Stimulated activated CD4-positive, alpha-beta T cell treated with anti-CD3 and anti-CD28 coated beads, TNF-alpha, amount 100 ng/mL, for 48 hours (primary cell): ENCODE measurements at regions not wholly inside any gene's neighbourhood (a gene's known extent, or its start where the extent isn't known, plus 50 kb on each side); places are given as distances from the start of the nearest gene placed in this dataset.
A peak's percentile ranks its signal among the peaks of the same experiment; 100 is the strongest.

Experiments used
- DNase-seq, 3 donors: peaks; one replicate each; pipeline ENCODE4 v3.0.0-alpha.2; 2020; ENCODE audit warnings: low read depth in 3 of 3

DNA sequence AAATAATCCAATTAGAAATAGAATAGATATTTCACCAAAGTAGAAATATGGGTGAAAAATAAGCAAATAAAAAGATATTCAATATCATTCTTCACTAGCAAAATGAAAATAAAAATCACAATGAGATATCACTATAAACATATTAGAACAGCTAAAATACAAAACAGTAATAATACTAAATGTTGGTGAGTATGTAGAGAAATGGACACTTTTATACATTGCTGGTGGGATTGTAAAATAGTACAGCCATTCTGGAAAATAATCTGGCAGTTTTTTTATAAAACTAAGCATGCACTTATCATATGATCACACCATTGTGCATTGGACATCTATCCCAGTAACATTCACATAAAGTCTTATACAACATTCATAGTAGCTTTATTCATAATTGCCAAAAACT is 320.2 kb upstream of the OR4E1 start:
- no peak for DNase-seq

DNA sequence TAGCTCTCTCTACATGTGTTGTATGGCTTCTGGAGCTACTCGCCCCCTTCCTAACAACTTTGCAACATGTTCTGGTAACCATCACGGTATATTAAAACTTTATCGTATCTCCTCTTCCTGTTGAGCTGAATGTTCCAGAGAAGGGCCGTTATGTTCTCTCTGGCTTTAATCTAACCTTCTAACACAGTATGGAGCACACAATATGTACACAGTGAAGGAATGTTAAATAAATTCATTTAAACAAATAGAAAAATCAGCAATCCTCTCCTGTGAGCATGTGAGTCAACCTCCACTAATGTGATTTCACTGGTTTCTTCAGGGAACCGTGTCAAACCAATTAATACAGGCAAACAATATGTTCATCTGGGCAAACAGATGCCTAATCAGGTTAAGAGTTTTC is 319.5 kb upstream of the OR4E1 start:
- no peak for DNase-seq

DNA sequence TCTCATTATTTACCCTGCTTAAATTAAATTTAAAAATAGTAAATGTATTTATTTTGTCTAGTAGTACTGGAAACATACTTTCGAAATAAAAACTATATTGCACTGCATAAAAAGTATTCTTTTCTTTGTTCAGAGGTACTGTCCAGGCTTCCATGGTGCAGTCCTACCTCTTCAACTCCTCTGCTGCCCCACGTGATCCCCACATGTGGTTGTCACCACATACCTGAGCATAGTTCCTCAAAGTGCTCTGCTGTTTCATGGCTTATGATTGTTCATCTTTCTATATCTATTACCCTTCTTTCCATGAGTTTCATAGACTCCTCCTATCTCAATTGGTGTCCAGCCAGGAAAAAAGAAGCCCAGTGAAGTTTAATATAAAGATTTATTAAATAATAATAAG is 317.5 kb upstream of the OR4E1 start:
- no peak for DNase-seq

DNA sequence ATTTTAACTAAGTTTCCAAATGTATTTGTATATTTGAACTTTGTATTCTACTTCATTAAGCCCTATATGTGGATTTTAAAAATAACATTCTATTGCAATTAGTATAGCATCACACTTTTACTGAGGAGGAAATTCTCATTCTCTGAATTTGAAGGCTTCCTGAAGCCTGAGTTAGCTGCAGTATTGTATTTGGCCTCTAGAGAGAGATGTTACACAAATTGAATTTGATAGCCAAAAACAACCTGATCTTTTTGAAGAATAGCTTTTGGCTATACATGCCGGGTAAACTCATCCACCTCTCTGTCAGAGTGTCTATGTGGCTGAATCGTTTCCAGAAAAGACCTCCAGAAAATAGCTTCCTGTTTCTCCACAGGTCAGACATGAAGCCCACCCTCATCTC is 316.5 kb upstream of the OR4E1 start:
- no peak for DNase-seq

DNA sequence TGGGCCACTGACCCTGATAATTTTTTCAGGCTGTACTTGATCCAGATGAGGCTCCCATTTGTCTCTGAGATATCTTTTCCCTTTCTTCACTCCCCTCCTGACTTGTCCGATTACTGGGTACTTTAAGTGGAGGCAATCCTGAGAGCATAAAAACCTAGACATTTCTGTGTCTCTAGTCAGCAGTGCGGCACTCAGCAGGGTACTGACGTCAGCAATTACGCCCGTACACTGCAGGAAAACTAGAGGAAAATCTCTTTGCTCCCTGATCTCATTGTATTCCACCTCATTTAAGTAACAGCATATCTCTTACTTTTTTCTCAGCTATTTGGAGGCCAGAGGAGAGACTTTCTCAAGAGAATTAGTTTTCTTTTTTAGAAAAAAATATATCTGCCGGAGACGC is 315.5 kb upstream of the OR4E1 start:
- no peak for DNase-seq

DNA sequence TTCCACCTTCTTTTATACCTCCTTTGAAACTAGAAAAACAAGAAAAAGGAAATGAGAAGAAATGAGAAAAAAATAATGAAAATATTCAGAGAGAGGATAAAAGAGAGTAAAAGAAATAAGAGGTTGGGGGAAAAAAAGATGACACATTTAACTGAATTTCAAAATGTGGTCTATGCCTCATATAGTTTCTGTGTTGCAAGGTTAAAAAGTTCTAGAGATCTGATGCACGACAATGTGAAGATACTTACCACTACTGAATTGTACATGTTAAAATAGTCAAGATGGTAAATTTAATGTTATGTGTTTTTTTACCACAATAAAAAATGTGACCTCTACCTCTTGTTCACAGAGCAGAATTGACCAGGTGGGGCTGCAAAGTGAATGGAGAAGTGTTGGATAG is 314.8 kb upstream of the OR4E1 start:
- DNase-seq = no peak

DNA sequence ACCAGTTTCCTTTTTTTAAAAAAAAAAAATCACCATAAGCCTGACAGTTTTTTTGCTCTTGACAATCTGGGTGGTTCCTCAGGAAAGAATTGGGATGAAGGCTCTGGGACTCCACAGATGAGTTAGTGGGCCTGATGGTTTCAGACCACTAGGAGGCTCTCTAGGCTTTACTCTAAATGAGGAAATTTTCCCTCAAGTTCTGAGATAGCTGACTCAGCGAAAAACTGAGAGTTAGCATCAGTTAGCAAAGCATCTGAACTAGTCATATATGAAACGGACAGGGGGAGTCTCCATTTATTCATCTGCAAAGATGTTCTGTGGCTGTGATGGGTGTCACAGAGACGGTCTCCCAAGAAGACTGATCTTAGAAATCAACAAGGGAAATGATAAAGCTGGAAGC is 314.3 kb upstream of the OR4E1 start:
- no peak for DNase-seq

DNA sequence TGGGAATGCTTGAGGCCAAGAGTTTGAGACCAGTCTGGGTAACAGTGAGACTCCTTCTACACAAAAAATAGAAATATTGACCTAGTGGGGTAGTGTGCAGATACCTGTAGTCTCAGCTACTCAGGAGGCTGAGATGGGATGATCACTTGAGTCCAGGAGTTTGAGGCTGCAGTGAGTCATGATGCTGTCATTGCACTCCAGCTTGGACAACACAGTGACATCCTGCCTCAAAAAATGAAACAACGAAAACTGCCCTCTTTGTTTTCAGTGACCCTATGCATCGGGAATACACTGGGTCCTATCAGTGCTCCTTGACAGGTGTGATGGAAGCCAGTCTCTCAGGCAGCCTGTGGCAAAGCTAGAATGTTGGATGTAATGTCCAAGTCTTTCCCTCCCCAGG is 311.5 kb upstream of the OR4E1 start:
- no peak for DNase-seq

DNA sequence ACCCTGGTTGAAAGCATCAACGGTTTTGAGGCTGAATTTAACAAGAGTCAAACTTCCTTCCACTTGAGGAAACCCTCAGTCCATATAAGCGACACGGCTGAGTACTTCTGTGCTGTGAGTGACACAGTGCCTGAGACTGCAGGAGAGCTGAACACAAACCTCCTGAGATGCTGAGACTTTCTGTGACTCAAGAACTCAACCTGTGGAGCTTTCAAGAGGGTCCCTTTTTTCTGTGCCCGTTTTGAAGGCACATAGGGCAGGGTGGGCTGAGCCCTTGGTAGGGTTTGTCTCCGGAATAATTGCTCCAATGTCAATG is 305.3 kb upstream of the OR4E1 start:
- no peak for DNase-seq

DNA sequence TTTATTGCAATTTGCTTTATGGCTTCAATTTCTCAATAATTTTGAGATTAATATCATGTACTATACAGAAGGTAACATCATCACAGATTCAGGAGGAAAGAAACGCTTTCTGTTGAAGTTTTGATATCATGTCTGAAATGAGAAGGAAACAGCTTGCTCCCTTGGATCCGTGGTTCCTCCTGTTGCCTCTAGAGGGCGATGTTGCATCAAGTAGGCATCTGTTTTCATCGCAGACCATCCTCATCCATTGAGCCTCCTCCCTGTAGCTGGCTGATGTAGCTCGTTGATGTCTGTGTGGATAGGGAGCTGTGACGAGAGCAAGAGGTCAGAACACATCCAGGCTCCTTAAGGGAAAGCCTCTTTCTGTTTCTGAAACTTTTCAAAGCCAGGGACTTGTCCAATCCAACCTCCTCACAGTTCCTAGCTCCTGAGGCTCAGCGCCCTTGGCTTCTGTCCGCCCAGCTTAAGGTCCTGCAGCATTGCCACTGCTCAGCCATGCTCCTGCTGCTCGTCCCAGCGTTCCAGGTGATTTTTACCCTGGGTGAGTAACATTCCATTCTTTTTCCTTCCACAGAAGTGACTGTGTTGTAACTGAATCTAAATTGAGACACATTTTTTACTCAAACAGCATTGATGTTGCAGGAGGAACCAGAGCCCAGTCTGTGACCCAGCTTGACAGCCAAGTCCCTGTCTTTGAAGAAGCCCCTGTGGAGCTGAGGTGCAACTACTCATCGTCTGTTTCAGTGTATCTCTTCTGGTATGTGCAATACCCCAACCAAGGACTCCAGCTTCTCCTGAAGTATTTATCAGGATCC is 304.8 kb upstream of the OR4E1 start:
- DNase-seq = peak; percentile 24 to 53 (median 30)

DNA sequence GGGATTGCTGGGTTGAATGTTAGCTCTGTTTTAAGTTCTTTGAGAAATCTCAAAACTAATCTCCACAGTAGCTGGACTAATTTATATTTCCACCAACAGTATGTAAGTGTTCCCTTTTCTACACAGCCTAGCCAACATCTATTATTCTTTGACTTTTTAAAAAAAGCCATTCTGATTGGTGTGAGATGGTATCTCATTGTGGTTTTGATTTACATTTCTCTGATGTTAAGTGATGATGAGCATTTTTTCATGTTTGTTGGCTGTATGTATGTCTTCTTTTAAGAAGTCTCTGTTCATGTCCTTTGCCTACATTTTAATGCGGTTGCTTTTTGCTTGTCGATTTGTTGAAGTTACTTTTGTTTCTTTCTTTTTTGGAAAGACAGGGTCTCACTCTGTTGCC is 301.1 kb upstream of the OR4E1 start:
- no peak for DNase-seq

DNA sequence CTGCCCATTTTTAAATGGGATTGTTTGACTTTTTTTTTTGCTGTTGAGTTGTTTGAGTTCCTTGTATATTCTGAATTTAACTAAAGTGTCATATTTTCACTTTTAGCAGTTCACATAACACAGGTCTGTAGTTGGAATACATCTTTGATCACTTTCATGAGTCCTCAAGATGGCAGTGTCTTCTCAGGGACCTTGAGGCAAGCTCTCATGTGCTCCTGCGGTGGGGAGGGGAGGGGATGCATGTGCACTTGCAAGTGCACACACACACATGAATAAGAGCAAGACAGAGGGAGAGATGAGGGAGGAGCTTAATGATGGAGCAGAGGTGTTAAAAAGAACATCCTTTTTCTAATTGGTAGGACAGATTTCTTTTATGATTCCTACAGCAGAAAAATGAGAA is 291.4 kb upstream of the OR4E1 start:
- peak in 1 of 3 donors; percentile 47 for DNase-seq

DNA sequence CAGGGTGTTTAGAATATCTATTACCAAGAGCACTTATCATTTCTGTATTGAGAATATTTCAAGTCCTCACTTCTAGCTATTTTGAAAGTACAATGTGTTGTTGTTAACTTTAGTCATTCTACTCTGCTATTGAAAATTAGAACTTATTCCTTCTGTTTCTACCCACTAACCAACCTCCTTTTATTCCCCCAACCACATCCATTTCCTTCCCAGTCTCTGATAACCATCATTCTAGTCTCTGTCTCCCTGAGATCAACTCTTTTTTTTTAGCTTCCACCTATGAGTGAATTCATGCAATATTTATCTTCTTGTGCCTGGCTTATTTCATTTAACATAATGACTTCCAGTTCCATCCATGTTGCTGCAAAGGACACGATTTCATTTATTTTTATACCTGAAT is 290.6 kb upstream of the OR4E1 start:
- no peak for DNase-seq

DNA sequence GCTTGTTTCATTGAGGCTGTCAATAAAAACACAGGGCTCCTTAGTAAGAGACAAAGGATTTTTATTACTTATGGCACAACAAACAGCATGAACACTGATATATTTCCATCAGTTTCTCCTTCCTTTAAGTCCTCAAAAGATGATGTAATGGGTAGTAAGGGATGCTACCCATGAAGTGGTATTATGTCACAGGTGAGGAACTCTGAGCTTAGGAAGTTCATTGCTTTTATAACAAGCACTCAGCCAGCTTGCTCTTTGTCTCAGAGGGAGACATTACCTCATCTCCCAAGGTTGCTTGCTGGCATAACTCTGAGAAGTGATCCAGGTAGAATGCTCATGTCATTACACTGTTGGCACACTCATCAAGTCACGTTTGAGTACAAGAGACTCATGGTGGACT is 287.0 kb upstream of the OR4E1 start:
- DNase-seq = no peak

DNA sequence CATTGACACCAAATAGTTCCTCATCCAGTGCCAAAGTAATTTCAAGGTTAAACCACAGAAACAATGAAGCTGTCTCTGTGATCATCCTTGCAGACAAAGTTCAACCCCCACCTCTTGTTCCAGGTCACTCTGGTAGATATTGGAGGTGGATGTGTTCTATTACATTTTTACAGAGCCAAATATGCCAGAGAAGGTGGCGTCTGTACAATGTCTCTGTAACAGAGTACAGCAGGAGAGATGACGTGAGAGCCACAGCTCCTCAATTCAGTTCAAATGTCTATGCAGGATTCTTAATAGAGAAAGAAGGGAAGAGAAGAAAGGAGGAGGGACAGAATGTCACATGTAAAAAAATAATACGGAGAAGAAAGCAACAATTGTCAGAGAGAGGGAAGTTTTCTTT is 268.3 kb upstream of the OR4E1 start:
- DNase-seq = no peak

DNA sequence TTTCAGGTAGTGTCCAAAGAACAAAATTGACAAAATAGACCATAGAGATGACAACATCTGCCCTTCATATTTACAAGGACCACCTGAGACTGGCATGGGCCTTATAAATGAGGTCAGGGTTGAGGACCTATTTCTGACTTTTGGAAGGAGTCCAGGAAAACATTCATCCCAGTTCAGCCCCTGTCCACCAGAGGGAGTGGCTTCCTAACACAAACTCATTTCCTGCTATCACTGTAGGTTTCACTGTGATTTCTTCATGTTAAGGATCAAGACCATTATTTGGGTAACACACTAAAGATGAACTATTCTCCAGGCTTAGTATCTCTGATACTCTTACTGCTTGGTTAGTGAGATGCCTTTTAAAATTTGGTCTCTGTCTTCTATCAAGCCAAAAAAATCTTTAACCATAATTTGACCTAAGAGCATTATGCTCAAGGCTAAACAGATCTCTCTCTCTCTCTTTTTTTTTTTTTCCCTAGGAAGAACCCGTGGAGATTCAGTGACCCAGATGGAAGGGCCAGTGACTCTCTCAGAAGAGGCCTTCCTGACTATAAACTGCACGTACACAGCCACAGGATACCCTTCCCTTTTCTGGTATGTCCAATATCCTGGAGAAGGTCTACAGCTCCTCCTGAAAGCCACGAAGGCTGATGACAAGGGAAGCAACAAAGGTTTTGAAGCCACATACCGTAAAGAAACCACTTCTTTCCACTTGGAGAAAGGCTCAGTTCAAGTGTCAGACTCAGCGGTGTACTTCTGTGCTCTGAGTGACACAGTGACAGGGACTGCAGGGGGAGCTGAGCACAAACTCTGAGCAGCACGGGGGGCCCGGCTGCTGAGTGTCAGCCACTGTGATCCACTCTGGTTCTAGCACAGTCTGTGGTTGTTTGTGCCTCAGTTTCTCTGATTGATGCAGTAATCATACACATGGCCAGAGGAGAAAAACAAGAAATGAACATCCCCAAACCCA is 267.6 kb upstream of the OR4E1 start:
- DNase-seq = no peak

DNA sequence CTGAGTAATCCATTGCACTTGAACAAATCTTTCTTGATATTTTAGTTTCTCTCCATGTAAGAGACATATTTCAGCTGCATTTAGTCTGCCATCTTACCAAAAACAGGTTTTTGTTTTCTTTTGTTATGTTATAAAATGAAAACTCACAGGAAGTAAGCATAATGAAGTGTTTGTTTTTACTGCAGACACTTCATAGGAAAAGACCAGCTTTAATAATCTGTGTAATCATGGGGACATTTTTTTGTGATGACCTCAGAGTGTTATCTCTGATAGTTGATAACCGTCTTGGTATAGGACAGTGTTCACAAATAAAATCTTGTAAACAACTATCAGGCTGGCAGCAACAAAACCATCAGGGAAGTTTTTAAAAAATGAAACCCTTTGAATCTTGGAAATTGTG is 266.2 kb upstream of the OR4E1 start:
- no peak for DNase-seq

DNA sequence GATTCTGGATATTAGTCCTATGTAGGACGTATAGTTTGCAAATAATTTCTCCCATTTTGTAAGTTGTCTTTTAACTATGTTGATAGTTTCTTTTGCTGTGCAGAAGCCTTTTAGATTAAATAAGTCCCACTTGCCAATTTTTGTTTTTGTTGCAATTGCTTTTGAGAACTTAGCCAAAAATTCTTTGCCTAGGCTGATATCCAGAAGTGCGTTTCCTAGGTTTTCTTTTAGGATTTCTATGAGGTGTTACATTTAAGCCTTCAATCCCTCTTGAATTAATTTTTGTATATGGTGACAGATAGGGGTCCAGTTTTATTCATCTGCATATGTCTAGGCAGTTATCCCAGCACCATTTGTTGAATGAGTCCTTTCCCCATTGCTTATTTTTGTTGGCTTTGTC is 264.4 kb upstream of the OR4E1 start:
- DNase-seq = no peak

DNA sequence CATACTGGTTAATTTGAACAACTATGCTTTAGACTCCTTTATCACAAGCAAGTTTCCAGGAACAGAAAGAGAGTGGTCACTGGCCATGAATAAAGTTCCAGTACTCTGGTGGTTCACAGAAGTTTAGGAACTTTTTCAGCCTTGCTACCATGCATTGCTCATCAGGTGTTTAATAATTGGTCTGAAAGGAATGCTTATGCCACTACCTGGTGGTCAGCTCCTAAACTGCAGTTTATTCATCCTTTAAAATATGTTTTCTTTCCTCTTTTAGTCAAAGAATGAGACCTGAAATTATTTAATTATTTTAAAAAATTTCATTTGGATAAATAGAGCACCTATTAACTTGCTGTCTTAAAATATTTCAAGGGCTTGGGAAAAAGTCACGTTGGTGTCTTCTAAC is 260.1 kb upstream of the OR4E1 start:
- no peak for DNase-seq

DNA sequence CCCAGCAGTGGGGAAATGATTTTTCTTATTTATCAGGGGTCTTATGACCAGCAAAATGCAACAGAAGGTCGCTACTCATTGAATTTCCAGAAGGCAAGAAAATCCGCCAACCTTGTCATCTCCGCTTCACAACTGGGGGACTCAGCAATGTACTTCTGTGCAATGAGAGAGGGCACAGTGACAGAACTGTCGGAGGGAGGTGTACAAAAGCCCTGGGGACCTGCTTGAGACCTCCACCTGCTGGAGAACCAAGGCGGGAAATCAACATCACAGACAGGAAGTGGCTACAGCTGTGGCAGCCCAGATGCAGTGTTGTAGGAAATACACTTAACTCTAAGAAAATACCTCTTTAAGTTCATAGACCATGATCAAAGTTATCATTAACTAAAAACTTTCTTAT is 250.9 kb upstream of the OR4E1 start:
- DNase-seq = peak in 1 of 3 donors; percentile 42

DNA sequence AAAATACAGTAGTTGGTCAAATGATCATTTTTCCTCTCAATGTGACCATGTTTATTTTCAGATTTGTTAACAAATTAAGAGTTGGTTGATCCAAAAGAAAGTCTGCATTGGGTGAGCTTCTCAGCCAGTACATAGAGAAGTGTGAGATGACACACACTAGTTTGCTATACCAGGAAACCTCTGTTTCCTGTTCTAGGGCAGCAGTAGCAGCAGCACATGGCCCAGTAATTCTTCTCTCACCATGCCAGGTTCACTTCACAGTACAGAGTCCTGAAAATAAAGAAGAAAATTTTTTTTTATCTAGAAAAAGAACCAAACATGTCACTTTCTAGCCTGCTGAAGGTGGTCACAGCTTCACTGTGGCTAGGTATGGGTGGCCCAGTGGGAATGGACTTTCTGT is 250.2 kb upstream of the OR4E1 start:
- DNase-seq = peak in 1 of 3 donors; percentile 9

DNA sequence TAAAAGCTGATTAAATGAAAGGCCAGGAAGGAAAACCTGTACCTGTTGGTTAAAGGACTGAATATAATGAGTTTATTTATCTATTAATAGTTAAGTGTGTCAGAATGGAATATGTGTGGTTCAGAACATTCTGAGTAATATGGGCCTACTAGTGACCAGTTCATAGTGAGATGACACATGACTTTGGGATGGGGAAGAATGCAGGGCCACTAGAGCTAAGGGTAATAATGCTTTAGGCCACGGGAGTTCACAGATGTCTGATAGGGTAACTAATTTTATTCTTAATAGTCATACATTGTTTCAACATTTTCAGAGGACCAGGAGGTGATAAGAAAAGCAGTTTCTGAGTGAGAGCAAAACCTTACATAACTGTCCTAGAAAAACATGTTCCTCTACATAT is 247.8 kb upstream of the OR4E1 start:
- DNase-seq = no peak
